NCI-H1105 treated with DMSO at 0.1 percent for 48 hours (cell line): ENCODE measurements at regions not wholly inside any gene's neighbourhood (a gene's known extent, or its start where the extent isn't known, plus 50 kb on each side); places are given as distances from the start of the nearest gene placed in this dataset.

Experiments
- DNase-seq: peaks from one replicate; lab custom pipeline; 2025; lab: John Stamatoyannopoulos, UW

DNA sequence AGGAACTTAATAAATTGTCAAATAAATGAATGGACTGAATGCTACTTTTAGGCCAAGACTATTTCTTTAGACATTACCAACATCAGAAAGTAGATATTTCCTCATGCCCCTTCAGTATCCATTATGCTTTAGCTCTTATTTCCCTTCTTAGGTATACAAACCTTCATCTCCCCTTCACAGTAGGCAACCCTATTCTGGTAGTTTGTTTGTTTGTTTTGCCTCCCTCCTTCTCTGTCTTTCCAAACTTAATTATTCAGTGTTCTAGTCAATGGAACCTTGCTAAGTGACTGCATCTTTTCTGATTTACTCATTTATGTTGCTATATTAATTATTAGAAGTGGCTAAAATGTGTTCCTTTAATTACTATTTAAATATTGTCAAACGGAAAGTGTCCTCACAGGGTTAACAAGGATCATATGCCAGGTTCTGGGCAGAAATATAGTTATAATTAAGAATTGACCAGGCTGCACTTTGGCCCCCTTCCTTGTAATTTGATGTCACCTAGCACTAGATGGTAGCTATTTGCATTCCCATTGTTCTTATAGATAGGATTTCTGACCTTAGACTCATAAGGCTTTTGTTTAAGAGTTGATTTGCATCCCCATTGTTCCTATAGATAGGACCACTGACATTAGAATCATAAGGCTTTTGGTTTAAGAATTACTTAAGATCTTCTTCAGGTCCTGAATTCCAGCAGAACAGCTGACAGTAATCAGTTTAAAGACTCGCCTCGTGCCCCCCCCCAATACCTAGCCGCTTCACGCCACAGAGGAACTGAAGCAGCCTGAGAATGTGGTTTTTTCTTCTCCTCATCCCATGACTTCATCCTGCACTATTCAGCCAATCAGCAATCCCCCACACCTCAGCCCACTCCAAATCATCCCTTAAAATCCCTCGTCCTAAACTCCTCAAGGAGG, 84.4 kb upstream of the NUDT12 start:
- DNase-seq: no peak

DNA sequence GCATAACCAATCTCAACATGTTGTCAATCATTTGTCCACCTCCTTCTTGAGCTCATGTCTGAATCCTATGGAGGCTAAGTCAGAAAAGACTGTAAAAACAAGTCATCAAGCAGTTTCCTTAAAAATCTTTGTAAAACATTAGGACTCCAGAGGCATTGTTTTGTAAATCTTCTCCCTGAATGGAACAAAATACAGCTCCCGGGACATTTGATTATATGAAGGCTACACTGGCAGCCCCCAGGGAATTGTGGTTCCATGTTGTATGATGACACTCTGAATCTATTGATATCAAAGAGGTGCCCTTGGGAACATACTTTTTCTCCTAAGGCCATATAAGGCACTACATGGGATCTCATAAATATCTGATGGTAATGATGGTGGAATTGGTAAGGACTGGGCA, 83.2 kb upstream of the NUDT12 start:
- DNase-seq: no peak

GRCh38 chr5:103638979-103639378, 76.4 kb upstream of the NUDT12 start:
- no peak for DNase-seq

GRCh38 chr5:103624675-103625074, 62.1 kb upstream of the NUDT12 start:
- DNase-seq: no peak

- DNase-seq: no peak
Observed at GRCh38 chr5:103624035-103624480, 61.5 kb upstream of the NUDT12 start.

DNA sequence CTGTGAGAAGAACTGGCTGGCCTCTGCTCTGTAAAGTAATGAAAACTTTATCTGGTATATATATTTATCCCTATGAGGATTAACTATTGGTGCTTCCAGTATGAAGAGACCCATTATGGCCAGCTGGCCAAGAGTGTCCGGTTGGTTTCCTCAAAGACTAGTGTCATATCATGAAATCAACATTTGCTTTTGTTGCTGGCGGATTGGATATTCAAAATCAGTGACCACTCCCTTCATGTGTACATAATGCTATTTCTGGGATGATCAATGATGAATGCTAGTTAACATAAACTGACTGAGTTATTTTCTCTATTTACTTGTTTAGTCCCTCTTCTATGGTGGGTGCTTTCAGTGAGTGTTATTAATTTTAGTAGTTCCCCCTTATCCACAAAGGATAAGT, 60.8 kb upstream of the NUDT12 start:
- DNase-seq: no peak

GRCh38 chr5:103621548-103621930, 59.0 kb upstream of the NUDT12 start:
- no peak for DNase-seq

GRCh38 chr5:103620851-103621547, 58.4 kb upstream of the NUDT12 start:
- DNase-seq: peak; percentile 91

DNA sequence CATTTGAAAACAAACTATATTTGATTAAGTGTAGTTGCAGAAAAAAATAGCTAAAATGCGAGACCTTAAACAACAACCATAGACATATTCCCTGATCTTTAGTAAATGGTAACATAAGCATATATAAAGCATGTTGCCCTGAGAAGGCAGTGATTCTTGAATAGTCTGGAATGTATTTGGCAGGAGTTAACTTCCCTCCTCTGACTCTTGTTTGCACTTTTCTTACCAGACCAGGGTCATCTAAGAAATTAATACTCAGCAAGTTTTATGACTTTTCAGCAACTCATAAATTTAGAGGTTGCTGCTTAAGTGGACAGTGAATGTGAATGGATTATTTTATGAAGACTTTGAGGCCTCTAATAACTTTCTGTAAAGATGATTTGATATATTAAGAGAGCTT, 55.3 kb upstream of the NUDT12 start:
- DNase-seq: no peak

GRCh38 chr5:103617090-103617489, 54.5 kb upstream of the NUDT12 start:
- DNase-seq: peak; percentile 78

DNA sequence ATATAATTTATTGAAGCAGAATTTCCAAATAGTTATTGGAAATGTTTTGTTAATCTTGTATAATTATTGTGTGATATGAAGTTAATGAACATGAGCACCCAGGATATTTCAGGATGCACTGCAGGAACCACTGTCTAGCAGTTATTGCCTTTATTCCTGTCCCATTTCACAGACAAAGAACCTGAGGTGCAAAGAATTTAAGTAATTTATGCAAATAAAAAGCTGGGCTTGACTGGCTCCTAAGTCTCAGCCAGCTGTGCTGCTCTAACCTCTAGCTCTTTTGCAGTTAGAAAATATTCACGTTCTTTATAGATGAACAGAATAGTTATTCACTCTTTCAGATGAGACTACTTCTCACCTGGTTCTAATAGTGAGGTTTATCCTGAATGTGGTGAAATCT, 50.0 kb upstream of the NUDT12 start:
- no peak for DNase-seq
